WTC11 (cell line): ENCODE measurements at regions not wholly inside any gene's neighbourhood (a gene's known extent, or its start where the extent isn't known, plus 50 kb on each side); places are given as distances from the start of the nearest gene placed in this dataset.

Experiments used
- ATAC-seq: fragments of 200-7000 bp; cut with Tn5 transposase; 2 replicates; pipeline ENCODE4 v1.10.0; 2021; ENCODE audit warnings: mild to moderate bottlenecking, moderate library complexity
- CTCF ChIA-PET: fragments of 300-600 bp; sonication (Branson Sonifier 250); formaldehyde crosslinking; loops from one replicate; lab custom pipeline; 2021; ENCODE audit warnings: antibody characterized with exemption; lab: Charles Lee
- POLR2A ChIA-PET: fragments of 350-600 bp; sonication (Branson Sonifier 250); formaldehyde crosslinking; loops from one replicate; lab custom pipeline; 2021; ENCODE audit warnings: antibody characterized with exemption; lab: Charles Lee
- DNase-seq: peaks from one replicate; pipeline ENCODE4 v3.0.0; 2021; ENCODE audit warnings: low spot score
- H3K27ac Mint-ChIP-seq: 2 replicates; pipeline ENCODE4 v1.8.0; 2021; ENCODE audit warnings: mixed read lengths
- H3K27me3 Mint-ChIP-seq: 2 replicates; pipeline ENCODE4 v1.8.0; 2021; ENCODE audit warnings: low read depth, mild to moderate bottlenecking, moderate library complexity, mixed read lengths
- H3K36me3 Mint-ChIP-seq: 2 replicates; pipeline ENCODE4 v1.8.0; 2021; ENCODE audit warnings: mixed read lengths
- H3K4me1 Mint-ChIP-seq: 2 replicates; pipeline ENCODE4 v1.8.0; 2022; ENCODE audit warnings: mixed read lengths
- H3K4me3 Mint-ChIP-seq: 2 replicates; pipeline ENCODE4 v1.8.0; 2021; ENCODE audit warnings: mild to moderate bottlenecking, moderate library complexity, mixed read lengths
- H3K9me3 Mint-ChIP-seq: 2 replicates; pipeline ENCODE4 v1.8.0; 2021; ENCODE audit warnings: mixed read lengths
- ATF1 ChIP-seq: sonication (generic); formaldehyde crosslinking; IDR thresholded peaks from 2 replicates; pipeline ENCODE4 v1.8.1; 2023; ENCODE audit warnings: mild to moderate bottlenecking, moderate library complexity, missing genetic modification reagents
- CREB1 ChIP-seq: sonication (generic); formaldehyde crosslinking; IDR thresholded peaks from 2 replicates; pipeline ENCODE4 v1.8.0; 2023; ENCODE audit warnings: mild to moderate bottlenecking, missing genetic modification reagents
- GABPB1 ChIP-seq: sonication (generic); formaldehyde crosslinking; IDR thresholded peaks from 2 replicates; pipeline ENCODE4 v1.8.1; 2023; ENCODE audit warnings: mild to moderate bottlenecking, missing genetic modification reagents
- GRHL2 ChIP-seq: fragments of 250-450 bp; sonication (Bioruptor Pico); IDR thresholded peaks from 2 replicates; pipeline ENCODE4 v1.8.0; 2022; ENCODE audit warnings: mild to moderate bottlenecking, moderate library complexity; ENCODE audit not compliant: insufficient replicate concordance, severe bottlenecking
- JAZF1 ChIP-seq: fragments of 250-450 bp; sonication (Bioruptor Pico); IDR thresholded peaks from 2 replicates; pipeline ENCODE4 v1.9.0; 2021; ENCODE audit warnings: moderate library complexity, mild to moderate bottlenecking, inconsistent platforms
- KAT7 ChIP-seq: sonication (generic); formaldehyde crosslinking; IDR thresholded peaks from 2 replicates; pipeline ENCODE4 v1.8.1; 2023; ENCODE audit warnings: missing genetic modification reagents, mild to moderate bottlenecking, borderline replicate concordance
- MXD4 ChIP-seq: fragments of 250-450 bp; sonication (Bioruptor Pico); IDR thresholded peaks from 2 replicates; pipeline ENCODE4 v1.8.0; 2021; ENCODE audit warnings: mild to moderate bottlenecking, moderate library complexity, borderline replicate concordance
- MYBL2 ChIP-seq: sonication (generic); formaldehyde crosslinking; IDR thresholded peaks from 2 replicates; pipeline ENCODE4 v1.8.1; 2023; ENCODE audit warnings: mild to moderate bottlenecking, moderate library complexity, missing genetic modification reagents
- NFATC4 ChIP-seq: fragments of 250-450 bp; sonication (Bioruptor Pico); IDR thresholded peaks from 2 replicates; pipeline ENCODE4 v1.9.0; 2021; ENCODE audit warnings: mild to moderate bottlenecking
- NR1H2 ChIP-seq: sonication (generic); formaldehyde crosslinking; IDR thresholded peaks from 2 replicates; pipeline ENCODE4 v1.9.0; 2021; ENCODE audit warnings: mild to moderate bottlenecking, moderate library complexity, missing genetic modification reagents
- NR3C1 ChIP-seq: sonication (generic); formaldehyde crosslinking; conservative IDR thresholded peaks from 2 replicates; pipeline ENCODE4 v1.8.1; 2023; ENCODE audit warnings: low read depth, mild to moderate bottlenecking, missing genetic modification reagents
- OVOL2 ChIP-seq: fragments of 250-450 bp; sonication (Bioruptor Pico); IDR thresholded peaks from 2 replicates; pipeline ENCODE4 v1.9.0; 2021; ENCODE audit warnings: mild to moderate bottlenecking, borderline replicate concordance
- SMAD4 ChIP-seq: sonication (generic); formaldehyde crosslinking; IDR thresholded peaks from 2 replicates; pipeline ENCODE4 v1.8.0; 2022; ENCODE audit warnings: mild to moderate bottlenecking, missing genetic modification reagents
- STAT6 ChIP-seq: sonication (generic); formaldehyde crosslinking; conservative IDR thresholded peaks from 2 replicates; pipeline ENCODE4 v1.8.1; 2023; ENCODE audit warnings: mild to moderate bottlenecking, low read depth, missing genetic modification reagents, moderate library complexity
- TP53 ChIP-seq: sonication (generic); formaldehyde crosslinking; IDR thresholded peaks from 2 replicates; pipeline ENCODE4 v1.8.1; 2023; ENCODE audit warnings: mild to moderate bottlenecking, missing genetic modification reagents
- ZBTB21 ChIP-seq: sonication (generic); formaldehyde crosslinking; IDR thresholded peaks from 2 replicates; pipeline ENCODE4 v1.8.1; 2023; ENCODE audit warnings: mild to moderate bottlenecking, missing genetic modification reagents, borderline replicate concordance
- ZMAT4 ChIP-seq: fragments of 250-450 bp; sonication (Bioruptor Pico); IDR thresholded peaks from 2 replicates; pipeline ENCODE4 v1.9.0; 2021; ENCODE audit warnings: mild to moderate bottlenecking
- ZNF219 ChIP-seq: sonication (generic); formaldehyde crosslinking; IDR thresholded peaks from 2 replicates; pipeline ENCODE4 v1.8.0; 2023; ENCODE audit warnings: missing genetic modification reagents, mild to moderate bottlenecking, borderline replicate concordance
- ZNF232 ChIP-seq: sonication (generic); formaldehyde crosslinking; IDR thresholded peaks from 2 replicates; pipeline ENCODE4 v1.8.0; 2022; ENCODE audit warnings: mild to moderate bottlenecking, missing genetic modification reagents
- ZNF281 ChIP-seq: sonication (generic); formaldehyde crosslinking; IDR thresholded peaks from 2 replicates; pipeline ENCODE4 v1.8.0; 2023; ENCODE audit warnings: mild to moderate bottlenecking, missing genetic modification reagents
- ZNF423 ChIP-seq: fragments of 250-450 bp; sonication (Bioruptor Pico); IDR thresholded peaks from 2 replicates; pipeline ENCODE4 v2.1.2; 2022; ENCODE audit warnings: mild to moderate bottlenecking, moderate library complexity
- TF ChIP-seq, protein P1 (sequence below): sonication (generic); formaldehyde crosslinking; IDR thresholded peaks from 2 replicates; pipeline ENCODE4 v1.8.1; 2022; ENCODE audit warnings: low read depth, mild to moderate bottlenecking, moderate library complexity, missing genetic modification reagents, borderline replicate concordance

DNA sequence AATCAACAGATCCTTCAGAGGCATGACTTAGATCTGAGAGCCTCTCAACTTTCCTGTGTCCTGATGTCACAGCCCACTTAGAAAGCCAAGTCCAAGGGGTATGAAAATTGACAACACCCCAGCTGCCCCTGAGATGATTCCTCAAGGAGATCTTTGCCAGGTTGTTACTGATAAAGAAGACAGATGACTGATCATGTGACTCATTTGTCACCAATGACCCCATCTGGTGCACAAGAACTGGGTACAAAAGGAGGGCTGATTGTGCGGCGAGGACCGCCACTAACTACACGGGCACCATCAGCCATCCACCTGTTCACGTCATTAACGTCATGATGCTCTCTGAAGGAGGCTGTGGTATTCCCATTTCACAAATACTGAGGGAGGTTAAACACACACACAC is 583.2 kb upstream of the KLF4 start:
- Mint-ChIP-seq H3K27ac (no peak overlapping the region), H3K27me3 (no peaks in the 10 kb centered on the region)

DNA sequence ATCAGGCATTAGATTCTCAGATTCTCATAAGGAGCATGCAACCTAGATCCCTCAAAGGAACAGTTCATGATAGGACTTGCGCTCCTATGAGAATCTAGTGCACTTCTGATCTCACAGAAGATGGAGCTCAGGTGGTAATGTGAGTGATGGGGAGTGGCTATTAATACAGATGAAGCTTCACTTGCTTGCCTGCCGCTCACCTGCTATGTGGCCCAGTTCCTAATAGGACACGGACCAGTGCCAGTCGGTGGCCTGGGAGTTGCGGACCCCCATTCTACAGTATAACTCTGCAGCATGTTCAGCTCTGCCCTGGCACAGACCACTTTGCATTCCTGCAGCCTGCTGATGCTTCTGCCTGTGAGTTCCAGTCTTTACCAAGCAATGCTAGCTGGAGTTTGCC is 581.3 kb upstream of the KLF4 start:
- H3K27ac Mint-ChIP-seq: no peak overlapping the region
- peaks cover 22% of the 10 kb centered on the region for H3K9me3 Mint-ChIP-seq
- peaks cover 14% of the 10 kb centered on the region for H3K36me3 Mint-ChIP-seq
- H3K27me3 Mint-ChIP-seq: no peaks in the 10 kb centered on the region; the same call in 1 of the 2 replicates
- CTCF ChIA-PET: no interaction called here
- POLR2A ChIA-PET: no interaction called here
- no peak overlapping the region for H3K4me3 Mint-ChIP-seq
- TF ChIP-seq NR3C1 (CRISPR knock-in tag) (no peak), CREB1 (no peak), ZNF281 (CRISPR knock-in tag) (no peak), ZNF232 (CRISPR knock-in tag) (no peak), MYBL2 (CRISPR knock-in tag) (no peak), SMAD4 (CRISPR knock-in tag) (no peak)
- TF ChIP-seq, protein P1, sequence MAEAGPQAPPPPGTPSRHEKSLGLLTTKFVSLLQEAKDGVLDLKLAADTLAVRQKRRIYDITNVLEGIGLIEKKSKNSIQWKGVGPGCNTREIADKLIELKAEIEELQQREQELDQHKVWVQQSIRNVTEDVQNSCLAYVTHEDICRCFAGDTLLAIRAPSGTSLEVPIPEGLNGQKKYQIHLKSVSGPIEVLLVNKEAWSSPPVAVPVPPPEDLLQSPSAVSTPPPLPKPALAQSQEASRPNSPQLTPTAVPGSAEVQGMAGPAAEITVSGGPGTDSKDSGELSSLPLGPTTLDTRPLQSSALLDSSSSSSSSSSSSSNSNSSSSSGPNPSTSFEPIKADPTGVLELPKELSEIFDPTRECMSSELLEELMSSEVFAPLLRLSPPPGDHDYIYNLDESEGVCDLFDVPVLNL (CRISPR knock-in tag): no peak
- peaks cover 15% of the 10 kb centered on the region for H3K4me1 Mint-ChIP-seq
- ATAC-seq: no peak
- no peak for DNase-seq

More for the DNA sequence above, 583.2 kb upstream of the KLF4 start:
- peaks cover 14% of the 10 kb centered on the region for H3K36me3 Mint-ChIP-seq
- DNase-seq (no peak), ATAC-seq (no peak)
- H3K4me1 Mint-ChIP-seq: peaks cover 19% of the 10 kb centered on the region
- CTCF ChIA-PET: no interaction called here
- H3K4me3 Mint-ChIP-seq: no peak overlapping the region
- peaks cover 20% of the 10 kb centered on the region for H3K9me3 Mint-ChIP-seq
- TF ChIP-seq NFATC4: no peak
- TF ChIP-seq ZMAT4: no peak
- TF ChIP-seq MYBL2 (CRISPR knock-in tag): no peak
- no peak for TF ChIP-seq MXD4 (CRISPR knock-in tag)
- TF ChIP-seq NR3C1 (CRISPR knock-in tag): no peak
- no peak for TF ChIP-seq ATF1 (CRISPR knock-in tag)
- no peak for TF ChIP-seq JAZF1
- no peak for TF ChIP-seq GABPB1 (CRISPR knock-in tag)
- no peak for TF ChIP-seq TP53 (CRISPR knock-in tag)
- TF ChIP-seq KAT7: no peak
- no peak for TF ChIP-seq STAT6 (CRISPR knock-in tag)
- TF ChIP-seq ZNF219: no peak
- TF ChIP-seq NR1H2 (CRISPR knock-in tag): no peak
- TF ChIP-seq GRHL2 (CRISPR knock-in tag): no peak
- no peak for TF ChIP-seq ZBTB21 (CRISPR knock-in tag)
- no peak for TF ChIP-seq ZNF423 (CRISPR knock-in tag)
- no peak for TF ChIP-seq OVOL2 (CRISPR knock-in tag)
- TF ChIP-seq, all 79 proteins: peak for 0
- POLR2A ChIA-PET: no interaction called here
